Heart left ventricle (tissue), 13 donors: ENCODE measurements at regions not wholly inside any gene's neighbourhood (a gene's known extent, or its start where the extent isn't known, plus 50 kb on each side); places are given as distances from the start of the nearest gene placed in this dataset.

ENCODE experiments used
- POLR2A ChIP-seq, 2 donors: fragments of 450-650 bp; IDR thresholded peaks; one replicate each; pipeline ENCODE4 v1.6.1; 2017; ENCODE audit warnings: antibody characterized with exemption in 2 of 2, mild to moderate bottlenecking in 2 of 2, moderate library complexity in 2 of 2
- TF ChIP-seq, protein P1 (sequence below), 12 donors: fragments of 200-600 bp; sonication (generic) in 4 of 12; IDR thresholded peaks; one replicate each; pipeline versions ENCODE4 v1.5.0 to v1.8.0; 2018 to 2022; ENCODE audit warnings: antibody characterized with exemption in 12 of 12, mild to moderate bottlenecking in 5 of 12
- donor health status: ischemic (EF 13 %, LVEDD 7.1; RV severe dilation, severe dysfunction).
- donor health status: DM: no; HTN: yes; CAD: no.
- donor health status: DM: no; HTN: no; CAD: no.
- donor health status: ischemic (EF 25% LVEDD 6.9; RV normal size, moderate dysfunction).
- donor health status: ischemic (EF 25% LVEDD 5.7; RV mildly dilated, moderate dysfunction).
- donor health status: ischemic (EF 35%, LVEDD 5.7; RV mildly dilated, moderate dysfunction).
- donor health status: nonischemic (EF 11% LVEDD 7.7; RV severe dilation, severe dysfunction).
- donor health status: DM: yes; HTN: yes; CAD: no.
- donor health status: PGD.
- donor health status: ischemic (EF 29% LVEDD 5.4; RV normal size, mild dysfunction).
- donor health status: nonischemic (EF 23%, LVEDD 6.1; RV moderate dilation, normal function).

DNA sequence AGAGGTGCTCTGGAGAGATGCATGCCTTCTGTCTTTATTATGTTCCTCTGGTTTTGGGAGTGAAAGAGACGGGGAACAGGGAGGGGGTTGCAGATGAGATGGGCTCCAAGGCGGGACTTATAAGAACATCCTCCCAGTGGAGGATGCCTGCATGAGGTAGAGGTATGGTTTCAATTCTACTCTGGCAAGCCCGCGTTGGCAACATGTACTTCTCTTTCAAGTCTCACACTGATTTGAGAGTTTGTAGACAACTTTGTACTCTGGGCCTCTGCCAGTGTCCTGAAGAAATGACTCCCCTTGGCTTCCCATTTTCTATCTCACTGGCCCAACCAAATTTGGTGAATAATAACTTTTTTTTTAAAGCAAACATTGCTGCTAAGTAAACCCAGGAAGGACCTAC lies 121.3 kb downstream of the C12orf75 start:
- TF ChIP-seq, protein P1, sequence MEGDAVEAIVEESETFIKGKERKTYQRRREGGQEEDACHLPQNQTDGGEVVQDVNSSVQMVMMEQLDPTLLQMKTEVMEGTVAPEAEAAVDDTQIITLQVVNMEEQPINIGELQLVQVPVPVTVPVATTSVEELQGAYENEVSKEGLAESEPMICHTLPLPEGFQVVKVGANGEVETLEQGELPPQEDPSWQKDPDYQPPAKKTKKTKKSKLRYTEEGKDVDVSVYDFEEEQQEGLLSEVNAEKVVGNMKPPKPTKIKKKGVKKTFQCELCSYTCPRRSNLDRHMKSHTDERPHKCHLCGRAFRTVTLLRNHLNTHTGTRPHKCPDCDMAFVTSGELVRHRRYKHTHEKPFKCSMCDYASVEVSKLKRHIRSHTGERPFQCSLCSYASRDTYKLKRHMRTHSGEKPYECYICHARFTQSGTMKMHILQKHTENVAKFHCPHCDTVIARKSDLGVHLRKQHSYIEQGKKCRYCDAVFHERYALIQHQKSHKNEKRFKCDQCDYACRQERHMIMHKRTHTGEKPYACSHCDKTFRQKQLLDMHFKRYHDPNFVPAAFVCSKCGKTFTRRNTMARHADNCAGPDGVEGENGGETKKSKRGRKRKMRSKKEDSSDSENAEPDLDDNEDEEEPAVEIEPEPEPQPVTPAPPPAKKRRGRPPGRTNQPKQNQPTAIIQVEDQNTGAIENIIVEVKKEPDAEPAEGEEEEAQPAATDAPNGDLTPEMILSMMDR (IDR thresholded peaks at IDR 0.05), result no peak
- no peak for TF ChIP-seq POLR2A (IDR thresholded peaks at IDR 0.05)
